ENCODE measurements at regions not wholly inside any gene's neighbourhood (a gene's known extent, or its start where the extent isn't known, plus 50 kb on each side); places are given as distances from the start of the nearest gene placed in this dataset.

GRCh38 chr4:141329174-141329569 is 108.5 kb downstream of the ZNF330 start:
- TF ChIP-seq EZH2 (IDR thresholded peaks at IDR 0.05; ENCODE audit: low read depth, low read length, severe bottlenecking) (no peak), POLR2A (IDR thresholded peaks at IDR 0.05; ENCODE audit: control extremely low read depth in 1 of 2, low read depth in 2 of 2, low read length in 2 of 2) (no peak)

All from H1 (cell line).